HG03025 (cell line): ENCODE measurements at regions not wholly inside any gene's neighbourhood (a gene's known extent, or its start where the extent isn't known, plus 50 kb on each side); places are given as distances from the start of the nearest gene placed in this dataset.

Experiments used
- ATAC-seq: cut with Tn5 transposase; IDR thresholded peaks from one replicate; pipeline ENCODE4 v1.9.1; 2021; ENCODE audit warnings: mild to moderate bottlenecking, moderate library complexity; ENCODE audit not compliant: unreplicated experiment, low FRiP score

- no peak for ATAC-seq
Measured at GRCh38 chr10:44435196-44435595, 50.3 kb upstream of the CXCL12 start.

GRCh38 chr10:44436240-44436639 lies 51.3 kb upstream of the CXCL12 start:
- ATAC-seq: no peak

GRCh38 chr10:44437840-44438511 lies 53.1 kb upstream of the CXCL12 start:
- no peak for ATAC-seq

GRCh38 chr10:44439239-44439957 lies 54.5 kb upstream of the CXCL12 start:
- no peak for ATAC-seq

- no peak for ATAC-seq
Measured at GRCh38 chr10:44439958-44440244, 55.0 kb upstream of the CXCL12 start.

GRCh38 chr10:44457259-44457658 lies 72.4 kb upstream of the CXCL12 start:
- ATAC-seq: no peak

- no peak for ATAC-seq
Measured at GRCh38 chr10:44458671-44459413, 73.9 kb upstream of the CXCL12 start.

- ATAC-seq: no peak
Measured at GRCh38 chr10:44459671-44460070, 74.8 kb upstream of the CXCL12 start.

GRCh38 chr10:44460416-44460815 lies 75.5 kb upstream of the CXCL12 start:
- no peak for ATAC-seq

GRCh38 chr10:44462338-44462914 lies 77.5 kb upstream of the CXCL12 start:
- ATAC-seq: no peak

- no peak for ATAC-seq
Measured at GRCh38 chr10:44463511-44464121, 78.7 kb upstream of the CXCL12 start.

- no peak for ATAC-seq
Measured at GRCh38 chr10:44464503-44464902, 79.6 kb upstream of the CXCL12 start.

GRCh38 chr10:44465401-44466115 lies 80.7 kb upstream of the CXCL12 start:
- no peak for ATAC-seq

- ATAC-seq: no peak
Measured at GRCh38 chr10:44466236-44466635, 81.3 kb upstream of the CXCL12 start.

- no peak for ATAC-seq
Measured at GRCh38 chr10:44467090-44467489, 82.2 kb upstream of the CXCL12 start.

GRCh38 chr10:44467900-44468299 lies 83.0 kb upstream of the CXCL12 start:
- ATAC-seq: no peak

GRCh38 chr10:44468525-44468924 lies 83.6 kb upstream of the CXCL12 start:
- no peak for ATAC-seq

- no peak for ATAC-seq
Measured at GRCh38 chr10:44468965-44469364, 84.1 kb upstream of the CXCL12 start.

- no peak for ATAC-seq
Measured at GRCh38 chr10:44470784-44471183, 85.9 kb upstream of the CXCL12 start.

- no peak for ATAC-seq
Measured at GRCh38 chr10:44471410-44471809, 86.5 kb upstream of the CXCL12 start.
